ENCODE measurements at regions not wholly inside any gene's neighbourhood (a gene's known extent, or its start where the extent isn't known, plus 50 kb on each side); places are given as distances from the start of the nearest gene placed in this dataset. TPM values are rescaled to one million over a fixed set of nuclear protein-coding genes. Genes with fewer than 3 reads are reported as not detected.

DNA sequence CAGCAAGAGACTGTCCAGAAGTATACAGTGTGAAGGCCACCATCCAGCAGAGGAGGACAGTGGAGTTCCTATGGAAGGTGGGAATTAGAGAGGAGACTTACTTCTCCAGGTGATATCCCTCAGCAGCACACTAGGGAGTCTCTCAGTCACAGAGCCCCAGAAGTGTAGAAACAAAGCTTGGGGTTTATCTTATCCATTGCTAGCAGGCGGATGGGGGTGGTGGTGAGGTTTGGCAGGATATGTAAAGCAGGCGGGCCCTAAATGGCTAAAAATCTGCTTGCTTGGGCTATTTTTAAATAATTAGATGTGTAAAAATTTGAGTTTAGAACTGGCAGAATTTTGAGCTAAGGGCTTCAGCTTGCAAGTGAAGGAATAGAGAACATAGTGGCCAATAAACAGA lies 50.1 kb upstream of the RGS18 start (continued):
- TF ChIP-seq NFYA (IDR thresholded peaks at IDR 0.05; ENCODE audit: borderline replicate concordance, low read depth, low read length) = no peak
- no peak for TF ChIP-seq NRF1 (conservative IDR thresholded peaks at IDR 0.05; ENCODE audit: low read depth, low read length)
- no peak for TF ChIP-seq PAX5 (IDR thresholded peaks at IDR 0.05; ENCODE audit: borderline replicate concordance, low read depth, low read length)
- TF ChIP-seq, protein P1, sequence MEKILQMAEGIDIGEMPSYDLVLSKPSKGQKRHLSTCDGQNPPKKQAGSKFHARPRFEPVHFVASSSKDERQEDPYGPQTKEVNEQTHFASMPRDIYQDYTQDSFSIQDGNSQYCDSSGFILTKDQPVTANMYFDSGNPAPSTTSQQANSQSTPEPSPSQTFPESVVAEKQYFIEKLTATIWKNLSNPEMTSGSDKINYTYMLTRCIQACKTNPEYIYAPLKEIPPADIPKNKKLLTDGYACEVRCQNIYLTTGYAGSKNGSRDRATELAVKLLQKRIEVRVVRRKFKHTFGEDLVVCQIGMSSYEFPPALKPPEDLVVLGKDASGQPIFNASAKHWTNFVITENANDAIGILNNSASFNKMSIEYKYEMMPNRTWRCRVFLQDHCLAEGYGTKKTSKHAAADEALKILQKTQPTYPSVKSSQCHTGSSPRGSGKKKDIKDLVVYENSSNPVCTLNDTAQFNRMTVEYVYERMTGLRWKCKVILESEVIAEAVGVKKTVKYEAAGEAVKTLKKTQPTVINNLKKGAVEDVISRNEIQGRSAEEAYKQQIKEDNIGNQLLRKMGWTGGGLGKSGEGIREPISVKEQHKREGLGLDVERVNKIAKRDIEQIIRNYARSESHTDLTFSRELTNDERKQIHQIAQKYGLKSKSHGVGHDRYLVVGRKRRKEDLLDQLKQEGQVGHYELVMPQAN (conservative IDR thresholded peaks at IDR 0.05) = no peak
- TF ChIP-seq CBX5 (IDR thresholded peaks at IDR 0.05; ENCODE audit: low read depth) = no peak

Small RNAs in the stretch of these regions (small RNA-seq; reads per million reads assigned to genes)
- not detected for gene AL139135.1
- gene AL713866.2 = not detected

Measured in GM12878 (cell line).